ENCODE measurements at regions not wholly inside any gene's neighbourhood (a gene's known extent, or its start where the extent isn't known, plus 50 kb on each side); places are given as distances from the start of the nearest gene placed in this dataset.

DNA sequence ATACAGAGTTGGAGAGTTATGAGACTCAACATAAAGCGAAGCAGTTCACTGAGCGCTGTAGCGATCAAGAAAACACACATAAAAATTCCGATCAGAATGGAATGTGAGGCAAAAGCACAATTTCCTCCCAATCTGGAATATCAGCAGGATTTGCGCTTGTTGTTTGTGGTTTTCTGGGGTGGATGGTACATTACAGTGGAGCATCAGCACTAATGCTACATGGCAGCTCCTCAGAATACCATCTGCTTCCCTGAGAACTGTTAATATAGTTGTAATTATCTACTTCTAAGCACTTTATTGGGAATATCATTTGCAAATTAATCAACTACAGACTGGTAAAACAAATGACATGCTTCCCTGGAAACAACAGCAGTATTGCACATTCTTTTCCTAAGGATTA is 324.1 kb upstream of the PPARGC1A start:
- H3F3A ChIP-seq (ENCODE audit: insufficient read depth, low read length), result no peaks in the 10 kb centered on the region

GRCh38 chr4:24212642-24213041 is 322.8 kb upstream of the PPARGC1A start:
- H3K4me3 ChIP-seq (ENCODE audit: low read depth, low read length, poor library complexity, severe bottlenecking), result no peak overlapping the region
- H2AFZ ChIP-seq (ENCODE audit: low read length), result no peak overlapping the region
- no peak for TF ChIP-seq EZH2 (IDR thresholded peaks at IDR 0.05; ENCODE audit: borderline replicate concordance, low read length)
- TF ChIP-seq, protein P1, sequence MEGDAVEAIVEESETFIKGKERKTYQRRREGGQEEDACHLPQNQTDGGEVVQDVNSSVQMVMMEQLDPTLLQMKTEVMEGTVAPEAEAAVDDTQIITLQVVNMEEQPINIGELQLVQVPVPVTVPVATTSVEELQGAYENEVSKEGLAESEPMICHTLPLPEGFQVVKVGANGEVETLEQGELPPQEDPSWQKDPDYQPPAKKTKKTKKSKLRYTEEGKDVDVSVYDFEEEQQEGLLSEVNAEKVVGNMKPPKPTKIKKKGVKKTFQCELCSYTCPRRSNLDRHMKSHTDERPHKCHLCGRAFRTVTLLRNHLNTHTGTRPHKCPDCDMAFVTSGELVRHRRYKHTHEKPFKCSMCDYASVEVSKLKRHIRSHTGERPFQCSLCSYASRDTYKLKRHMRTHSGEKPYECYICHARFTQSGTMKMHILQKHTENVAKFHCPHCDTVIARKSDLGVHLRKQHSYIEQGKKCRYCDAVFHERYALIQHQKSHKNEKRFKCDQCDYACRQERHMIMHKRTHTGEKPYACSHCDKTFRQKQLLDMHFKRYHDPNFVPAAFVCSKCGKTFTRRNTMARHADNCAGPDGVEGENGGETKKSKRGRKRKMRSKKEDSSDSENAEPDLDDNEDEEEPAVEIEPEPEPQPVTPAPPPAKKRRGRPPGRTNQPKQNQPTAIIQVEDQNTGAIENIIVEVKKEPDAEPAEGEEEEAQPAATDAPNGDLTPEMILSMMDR (IDR thresholded peaks at IDR 0.05; ENCODE audit: low read length), result no peak
- no peaks in the 10 kb centered on the region for H3F3A ChIP-seq (ENCODE audit: insufficient read depth, low read length)
- no peaks in the 10 kb centered on the region for H3K4me1 ChIP-seq (ENCODE audit: insufficient read depth, low read length, severe bottlenecking)
- H3K9ac ChIP-seq (ENCODE audit: low read length), result no peak overlapping the region
- H3K27me3 ChIP-seq (ENCODE audit: insufficient read depth, low read length), result no peaks in the 10 kb centered on the region
- no peaks in the 10 kb centered on the region for H3K9me2 ChIP-seq (ENCODE audit: low read depth, low read length)
- H3K4me2 ChIP-seq (ENCODE audit: low read length), result no peak overlapping the region
- no peaks in the 10 kb centered on the region for H3K9me3 ChIP-seq (ENCODE audit: low read length)
- no peaks in the 10 kb centered on the region for H4K20me1 ChIP-seq (ENCODE audit: insufficient read depth, low read length)
- no peak overlapping the region for H3K27ac ChIP-seq (ENCODE audit: low read depth, low read length, poor library complexity, severe bottlenecking)
- H3K79me2 ChIP-seq (ENCODE audit: insufficient read depth, low read length), result no peaks in the 10 kb centered on the region
- no peaks in the 10 kb centered on the region for H3K36me3 ChIP-seq (ENCODE audit: insufficient read depth, low read length)

More for the DNA sequence above, 324.1 kb upstream of the PPARGC1A start:
- H3K79me2 ChIP-seq (ENCODE audit: insufficient read depth, low read length), result no peaks in the 10 kb centered on the region
- H3K27ac ChIP-seq (ENCODE audit: low read depth, low read length, poor library complexity, severe bottlenecking), result no peak overlapping the region
- no peaks in the 10 kb centered on the region for H4K20me1 ChIP-seq (ENCODE audit: insufficient read depth, low read length)
- H3K9me3 ChIP-seq (ENCODE audit: low read length), result no peaks in the 10 kb centered on the region
- H3K9me2 ChIP-seq (ENCODE audit: low read depth, low read length), result no peaks in the 10 kb centered on the region
- H3K27me3 ChIP-seq (ENCODE audit: insufficient read depth, low read length), result no peaks in the 10 kb centered on the region
- H2AFZ ChIP-seq (ENCODE audit: low read length), result no peak overlapping the region
- no peaks in the 10 kb centered on the region for H3K36me3 ChIP-seq (ENCODE audit: insufficient read depth, low read length)
- H3K4me1 ChIP-seq (ENCODE audit: insufficient read depth, low read length, severe bottlenecking), result no peaks in the 10 kb centered on the region
- no peak for TF ChIP-seq EZH2 (IDR thresholded peaks at IDR 0.05; ENCODE audit: borderline replicate concordance, low read length)
- TF ChIP-seq, protein P1 (IDR thresholded peaks at IDR 0.05; ENCODE audit: low read length), result no peak
- no peak overlapping the region for H3K4me3 ChIP-seq (ENCODE audit: low read depth, low read length, poor library complexity, severe bottlenecking)
- no peak overlapping the region for H3K4me2 ChIP-seq (ENCODE audit: low read length)
- H3K9ac ChIP-seq (ENCODE audit: low read length), result no peak overlapping the region

DNA sequence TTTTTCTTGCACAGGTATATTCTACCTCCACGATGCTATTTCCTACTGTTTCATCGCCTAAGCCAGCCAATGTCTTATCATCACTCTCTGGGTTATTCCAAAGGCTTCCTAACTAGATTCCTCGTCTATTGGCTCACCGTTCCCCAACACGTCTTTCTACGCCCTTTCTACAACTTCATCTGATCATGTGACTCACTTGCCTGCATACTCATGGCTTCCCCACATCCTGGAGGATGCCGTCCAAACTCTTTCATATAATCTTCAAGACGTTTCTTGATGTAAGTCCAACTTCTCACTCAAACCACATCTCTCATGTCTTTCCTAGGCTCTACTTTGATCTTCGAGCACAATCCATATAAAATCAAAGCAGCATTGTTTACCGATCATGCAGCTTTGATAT is 322.0 kb upstream of the PPARGC1A start:
- Histone ChIP-seq H3K4me3 (ENCODE audit: low read depth, low read length, poor library complexity, severe bottlenecking) (no peak overlapping the region), H3K4me1 (ENCODE audit: insufficient read depth, low read length, severe bottlenecking) (no peaks in the 10 kb centered on the region), H3K36me3 (ENCODE audit: insufficient read depth, low read length) (no peaks in the 10 kb centered on the region), H3F3A (ENCODE audit: insufficient read depth, low read length) (no peaks in the 10 kb centered on the region), H3K79me2 (ENCODE audit: insufficient read depth, low read length) (no peaks in the 10 kb centered on the region), H3K9me2 (ENCODE audit: low read depth, low read length) (no peaks in the 10 kb centered on the region), H3K4me2 (ENCODE audit: low read length) (no peak overlapping the region), H3K27ac (ENCODE audit: low read depth, low read length, poor library complexity, severe bottlenecking) (no peak overlapping the region), H3K27me3 (ENCODE audit: insufficient read depth, low read length) (no peaks in the 10 kb centered on the region), H3K9me3 (ENCODE audit: low read length) (no peaks in the 10 kb centered on the region), H3K9ac (ENCODE audit: low read length) (no peak overlapping the region), H4K20me1 (ENCODE audit: insufficient read depth, low read length) (no peaks in the 10 kb centered on the region), H2AFZ (ENCODE audit: low read length) (no peak overlapping the region)
- TF ChIP-seq EZH2 (IDR thresholded peaks at IDR 0.05; ENCODE audit: borderline replicate concordance, low read length), result no peak
- TF ChIP-seq, protein P1 (IDR thresholded peaks at IDR 0.05; ENCODE audit: low read length), result no peak

Measured in OCI-LY1 (cell line).